ENCODE measurements at regions not wholly inside any gene's neighbourhood (a gene's known extent, or its start where the extent isn't known, plus 50 kb on each side); places are given as distances from the start of the nearest gene placed in this dataset.

DNA sequence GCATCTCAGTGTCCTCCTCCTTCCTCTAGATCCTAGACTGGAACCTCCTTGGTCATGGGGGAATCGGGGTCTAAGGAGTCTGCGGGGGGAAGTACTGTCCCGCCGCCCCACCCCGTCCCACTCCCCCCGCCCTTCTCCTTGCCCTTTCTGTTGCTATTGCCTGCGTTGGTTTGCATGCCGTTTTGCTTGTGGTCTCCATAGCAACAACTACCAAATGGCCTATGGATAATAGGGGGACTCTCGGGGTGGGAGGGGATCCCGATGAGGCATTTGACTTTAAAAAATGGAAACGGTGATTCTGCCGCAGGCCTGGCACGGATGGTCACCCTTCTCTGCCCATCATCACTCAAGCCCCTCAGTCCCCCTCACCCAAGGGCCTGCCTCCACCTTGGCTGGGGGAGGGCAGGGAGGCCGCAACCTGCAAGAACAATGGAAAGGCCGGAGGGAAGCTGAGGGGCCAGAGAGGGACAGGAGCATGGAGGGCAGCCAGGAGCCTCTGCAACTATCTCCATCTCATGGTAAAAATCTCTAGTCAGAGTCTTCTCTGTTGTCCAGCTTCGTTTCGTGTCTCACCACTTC lies 231.4 kb upstream of the TNRC6C start:
- TF ChIP-seq POLR2AphosphoS5 (IDR thresholded peaks at IDR 0.05; ENCODE audit: low read depth, low read length) = no peak
- TF ChIP-seq, protein P1, sequence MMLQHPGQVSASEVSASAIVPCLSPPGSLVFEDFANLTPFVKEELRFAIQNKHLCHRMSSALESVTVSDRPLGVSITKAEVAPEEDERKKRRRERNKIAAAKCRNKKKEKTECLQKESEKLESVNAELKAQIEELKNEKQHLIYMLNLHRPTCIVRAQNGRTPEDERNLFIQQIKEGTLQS (IDR thresholded peaks at IDR 0.05; ENCODE audit: insufficient read depth, low read depth, low read length) = no peak
- no peak for TF ChIP-seq CHD2 (IDR thresholded peaks at IDR 0.05; ENCODE audit: low read length)
- TF ChIP-seq EZH2 (IDR thresholded peaks at IDR 0.05; ENCODE audit: low read depth, low read length, severe bottlenecking) = no peak
- no peak for TF ChIP-seq JUN (IDR thresholded peaks at IDR 0.05; ENCODE audit: low read depth, low read length)
- TF ChIP-seq, protein P2, sequence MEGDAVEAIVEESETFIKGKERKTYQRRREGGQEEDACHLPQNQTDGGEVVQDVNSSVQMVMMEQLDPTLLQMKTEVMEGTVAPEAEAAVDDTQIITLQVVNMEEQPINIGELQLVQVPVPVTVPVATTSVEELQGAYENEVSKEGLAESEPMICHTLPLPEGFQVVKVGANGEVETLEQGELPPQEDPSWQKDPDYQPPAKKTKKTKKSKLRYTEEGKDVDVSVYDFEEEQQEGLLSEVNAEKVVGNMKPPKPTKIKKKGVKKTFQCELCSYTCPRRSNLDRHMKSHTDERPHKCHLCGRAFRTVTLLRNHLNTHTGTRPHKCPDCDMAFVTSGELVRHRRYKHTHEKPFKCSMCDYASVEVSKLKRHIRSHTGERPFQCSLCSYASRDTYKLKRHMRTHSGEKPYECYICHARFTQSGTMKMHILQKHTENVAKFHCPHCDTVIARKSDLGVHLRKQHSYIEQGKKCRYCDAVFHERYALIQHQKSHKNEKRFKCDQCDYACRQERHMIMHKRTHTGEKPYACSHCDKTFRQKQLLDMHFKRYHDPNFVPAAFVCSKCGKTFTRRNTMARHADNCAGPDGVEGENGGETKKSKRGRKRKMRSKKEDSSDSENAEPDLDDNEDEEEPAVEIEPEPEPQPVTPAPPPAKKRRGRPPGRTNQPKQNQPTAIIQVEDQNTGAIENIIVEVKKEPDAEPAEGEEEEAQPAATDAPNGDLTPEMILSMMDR (IDR thresholded peaks at IDR 0.05; ENCODE audit: control extremely low read depth in 1 of 3, insufficient read depth in 1 of 3, low read depth in 1 of 3, low read length in 3 of 3) = no peak
- TF ChIP-seq CBX5 (IDR thresholded peaks at IDR 0.05; ENCODE audit: low read depth, low read length) = no peak
- no peak for TF ChIP-seq GABPA (IDR thresholded peaks at IDR 0.05; ENCODE audit: borderline replicate concordance, insufficient read depth, low read length)
- no peak for TF ChIP-seq GTF2F1 (IDR thresholded peaks at IDR 0.05; ENCODE audit: borderline replicate concordance, low read depth, low read length)
- TF ChIP-seq KDM4A (IDR thresholded peaks at IDR 0.05; ENCODE audit: low read depth, low read length, severe bottlenecking) = no peak
- TF ChIP-seq POLR2A (IDR thresholded peaks at IDR 0.05; ENCODE audit: control extremely low read depth in 1 of 2, low read depth in 2 of 2, low read length in 2 of 2) = no peak
- no peak for TF ChIP-seq JUND (IDR thresholded peaks at IDR 0.05; ENCODE audit: low read length)
- no peak for TF ChIP-seq ZNF274 (IDR thresholded peaks at IDR 0.05; ENCODE audit: borderline replicate concordance, extremely low read depth, low read length)
- TF ChIP-seq CEBPB (IDR thresholded peaks at IDR 0.05; ENCODE audit: low read depth, low read length) = no peak
